GM18519 (cell line): ENCODE measurements at regions not wholly inside any gene's neighbourhood (a gene's known extent, or its start where the extent isn't known, plus 50 kb on each side); places are given as distances from the start of the nearest gene placed in this dataset.
"Not testable (repeated sequence)": the region's sequence is repeated elsewhere in the genome, so short reads cannot be mapped to it uniquely, and the experiment has no call there.

Experiments
- ATAC-seq: cut with Tn5 transposase; IDR thresholded peaks from one replicate; pipeline ENCODE4 v1.9.1; 2021; ENCODE audit warnings: mild to moderate bottlenecking, moderate library complexity; ENCODE audit not compliant: unreplicated experiment, low FRiP score

DNA sequence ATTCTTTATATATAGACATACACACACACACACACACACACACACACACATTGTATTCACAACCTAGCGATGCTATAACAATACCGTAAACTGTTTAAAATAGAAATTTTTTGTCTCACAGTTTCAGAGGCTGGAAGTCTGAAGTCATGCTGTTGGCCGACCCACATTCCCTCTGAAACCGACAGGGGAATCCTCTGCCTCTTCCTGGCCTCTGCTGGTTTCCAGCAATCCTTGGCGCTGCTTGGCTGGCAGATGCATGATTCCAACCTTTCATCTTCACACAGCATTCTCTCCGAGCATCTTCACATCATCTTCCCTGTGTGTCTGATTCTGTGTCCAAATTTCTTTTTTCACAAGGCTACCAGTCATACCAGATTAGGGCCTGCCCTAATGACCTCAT is 94.8 kb downstream of the CCDC71L start:
- ATAC-seq: no peak

DNA sequence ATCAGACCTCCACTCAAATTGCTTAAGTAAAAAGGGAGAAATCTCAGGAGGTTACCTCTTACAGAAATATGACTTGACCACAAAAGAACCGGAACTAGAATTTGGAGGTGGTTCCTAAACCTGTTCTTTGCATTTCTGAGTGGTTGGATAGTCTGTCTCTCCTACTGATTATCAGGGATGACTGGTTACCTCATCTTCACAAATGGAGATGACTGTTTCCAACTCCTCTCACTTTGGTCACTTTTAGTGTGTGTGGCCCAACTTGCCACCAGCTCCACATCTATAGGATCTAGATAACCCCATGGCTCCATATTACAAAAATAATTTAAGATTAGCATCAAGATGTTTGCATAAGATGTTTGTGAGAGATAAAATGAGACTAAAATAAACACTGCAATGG is 95.5 kb downstream of the CCDC71L start:
- ATAC-seq: no peak

DNA sequence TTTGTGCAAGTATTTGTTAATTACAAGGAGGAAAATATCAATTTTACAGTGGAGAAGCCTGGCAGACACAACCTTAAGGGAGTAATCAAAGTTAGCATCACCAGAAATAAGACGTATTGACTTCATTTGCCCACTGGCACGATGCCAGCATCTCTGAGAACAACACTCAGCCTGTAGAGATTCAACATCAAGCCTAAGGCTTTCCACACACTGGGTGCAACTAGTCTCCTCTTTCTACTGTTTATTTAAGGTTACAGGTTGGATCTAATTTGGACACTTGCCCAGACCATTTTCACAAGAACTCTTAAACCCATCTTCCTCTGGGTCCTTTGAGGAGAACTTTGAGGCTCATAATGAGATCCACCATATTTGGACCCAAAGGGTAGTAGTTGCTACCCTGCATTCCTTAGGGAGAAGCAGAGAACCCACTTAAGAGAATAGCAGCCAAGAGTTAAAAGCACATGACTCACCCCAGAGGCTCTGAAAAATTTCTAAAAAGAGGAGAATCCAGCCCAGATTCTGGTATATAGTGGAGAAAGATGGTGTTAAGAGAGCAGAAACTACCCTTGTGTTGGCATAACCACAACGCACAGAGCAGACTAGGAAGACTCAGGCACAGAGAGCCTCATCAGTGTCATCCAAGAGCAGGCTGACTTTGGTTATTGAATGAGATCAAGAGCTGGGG is 97.3 kb downstream of the CCDC71L start:
- no peak for ATAC-seq

DNA sequence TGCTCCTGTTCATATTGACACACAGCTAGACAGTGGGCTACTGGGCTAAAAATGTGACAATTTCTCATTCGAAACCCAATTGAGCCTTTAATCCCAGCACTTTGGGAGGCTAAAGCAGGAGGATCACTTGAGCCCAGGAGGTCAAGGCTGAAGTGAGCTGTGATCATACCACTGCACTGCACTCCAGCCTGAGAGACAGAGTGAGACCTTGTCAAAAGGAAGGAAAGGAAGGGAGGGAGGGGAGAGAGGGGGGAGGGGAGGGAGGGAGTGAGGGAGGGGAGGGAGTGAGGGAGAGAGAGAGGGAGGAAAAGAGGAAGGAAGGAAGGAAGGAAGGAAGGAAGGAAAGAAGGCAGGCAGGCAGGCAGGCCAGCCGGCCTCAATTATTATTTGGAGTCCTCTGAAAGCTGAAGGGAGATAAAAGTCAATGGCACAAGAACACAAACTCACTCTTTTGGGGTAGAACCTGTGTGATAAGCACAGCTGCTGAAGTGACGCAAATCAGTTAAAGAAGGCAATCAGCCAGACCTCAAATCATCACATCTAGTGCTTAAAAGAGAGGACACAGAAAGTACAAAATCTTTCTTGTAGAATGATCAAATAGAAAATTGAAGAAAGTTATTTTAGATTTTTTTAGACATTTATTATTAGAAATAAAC is 98.1 kb downstream of the CCDC71L start:
- ATAC-seq: no peak

DNA sequence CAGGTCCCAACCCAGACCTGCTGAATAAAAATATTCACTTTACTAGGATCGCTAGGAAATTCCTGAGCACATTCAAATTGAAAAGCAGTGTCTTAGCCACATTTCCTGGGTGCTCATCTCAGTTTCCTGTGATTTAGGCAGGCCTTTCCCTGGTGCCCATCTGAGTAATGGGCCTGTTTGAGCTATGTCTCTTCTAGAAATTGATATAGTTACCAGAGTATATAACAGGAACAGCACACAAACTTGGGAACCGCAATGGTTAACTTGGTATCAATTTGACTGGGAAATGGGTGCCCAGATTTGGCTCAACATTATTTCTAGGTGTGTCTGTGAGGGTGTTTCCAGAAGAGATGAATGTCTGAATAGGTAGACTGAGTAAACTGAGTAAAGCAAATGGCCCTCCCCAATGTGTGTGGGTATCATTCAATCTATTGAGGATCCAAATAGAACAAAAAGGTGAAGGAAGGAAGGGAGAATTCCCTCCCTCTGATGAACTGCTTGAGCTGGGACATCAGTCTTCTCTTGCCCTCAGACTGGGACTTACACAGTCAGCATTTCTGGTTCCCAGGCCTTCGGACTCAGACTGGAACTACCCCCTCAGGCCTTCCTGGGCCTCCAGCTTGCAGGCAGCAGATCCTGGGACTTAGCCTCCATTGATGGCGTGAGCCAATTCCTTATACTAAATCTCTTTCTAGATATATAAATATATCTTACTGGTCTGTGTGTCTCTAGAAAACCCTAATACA is 99.1 kb downstream of the CCDC71L start:
- no peak for ATAC-seq

DNA sequence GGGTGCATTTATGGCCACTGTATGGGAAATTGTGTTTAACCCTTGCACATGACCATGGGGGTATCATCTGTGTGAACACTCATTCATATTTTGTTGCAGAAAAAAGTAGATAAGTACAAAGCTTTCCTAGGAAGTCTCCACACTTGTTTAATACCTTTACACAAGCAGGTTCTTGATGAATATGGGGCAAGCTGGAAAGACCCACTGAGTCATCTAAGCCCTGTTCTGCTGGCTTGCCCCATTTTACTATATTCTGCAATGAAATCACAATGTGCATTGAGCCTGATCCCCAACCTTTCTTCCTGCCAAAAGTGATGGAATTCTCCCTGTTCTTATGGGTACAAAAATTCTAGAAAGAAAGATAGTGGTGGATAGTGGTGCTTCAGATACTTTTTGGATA is 99.8 kb downstream of the CCDC71L start:
- no peak for ATAC-seq

DNA sequence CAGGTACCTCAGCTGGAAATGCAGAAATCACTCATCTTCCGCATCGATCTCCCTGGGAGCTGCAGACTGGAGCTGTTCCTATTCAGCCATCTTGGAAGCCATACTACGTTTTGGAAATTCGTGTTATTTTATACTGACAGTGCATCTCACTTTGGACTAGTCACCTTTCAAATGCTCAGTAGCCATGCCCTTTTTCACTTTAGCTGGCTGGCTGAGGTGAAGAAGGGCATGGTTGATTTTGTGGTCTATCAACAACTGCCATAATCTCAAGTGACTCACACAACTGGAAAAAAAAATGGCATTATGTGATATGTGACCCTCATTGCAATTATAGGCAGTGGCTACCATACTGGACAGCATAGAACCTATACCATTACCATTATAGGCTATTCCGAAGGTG is 100.5 kb downstream of the CCDC71L start:
- no peak for ATAC-seq

DNA sequence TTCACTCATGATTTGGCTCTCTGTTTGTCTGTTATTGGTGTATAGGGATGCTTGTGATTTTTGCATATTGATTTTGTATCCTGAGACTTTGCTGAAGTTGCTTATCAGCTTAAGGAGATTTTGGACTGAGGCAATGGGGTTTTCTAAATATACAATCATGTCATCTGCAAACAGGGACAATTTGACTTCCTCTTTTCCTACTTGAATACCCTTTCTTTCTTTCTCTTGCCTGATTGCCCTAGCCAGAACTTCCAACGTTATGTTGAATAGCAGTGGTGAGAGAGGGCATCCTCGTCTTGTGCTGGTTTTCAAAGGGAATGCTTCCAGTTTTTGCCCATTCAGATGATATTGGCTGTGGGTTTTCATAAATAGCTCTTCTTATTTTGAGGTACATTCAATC is 104.7 kb downstream of the CCDC71L start:
- not testable (repeated sequence) for ATAC-seq

DNA sequence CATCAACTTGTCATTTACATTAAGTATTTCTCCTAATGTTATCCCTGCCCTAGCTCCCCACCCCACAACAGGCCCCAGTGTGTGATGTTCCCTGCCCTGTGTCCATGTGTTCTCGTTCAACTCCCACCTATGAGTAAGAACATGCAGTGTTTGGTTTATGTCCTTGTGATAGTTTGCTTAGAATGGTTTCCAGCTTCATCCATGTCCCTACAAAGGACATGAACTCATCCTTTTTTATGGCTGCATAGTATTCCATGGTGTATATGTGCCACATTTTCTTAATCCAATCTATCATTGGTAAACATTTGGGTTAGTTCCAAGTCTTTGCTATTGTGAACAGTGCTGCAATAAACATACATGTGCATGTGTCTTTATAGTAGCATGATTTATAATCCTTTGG is 106.3 kb downstream of the CCDC71L start:
- not testable (repeated sequence) for ATAC-seq

DNA sequence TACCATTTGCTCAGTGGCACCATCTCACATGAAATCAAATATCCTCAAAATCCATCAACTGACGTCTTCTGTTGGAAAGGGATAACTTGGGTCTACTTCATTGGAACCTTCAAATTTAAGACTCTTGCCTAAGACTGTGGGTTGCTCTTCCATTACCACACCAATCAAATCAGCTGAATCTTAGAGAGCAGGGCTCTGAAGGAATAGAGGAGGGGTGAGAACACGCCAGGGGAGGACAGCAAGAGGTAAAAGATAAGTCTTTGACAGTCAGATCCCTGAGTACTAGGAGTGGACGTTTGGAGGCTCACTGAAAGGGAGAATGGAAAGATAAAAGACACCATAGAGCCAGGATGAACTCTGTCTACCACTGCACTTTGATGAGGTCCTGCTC is 107.5 kb downstream of the CCDC71L start:
- ATAC-seq: no peak

DNA sequence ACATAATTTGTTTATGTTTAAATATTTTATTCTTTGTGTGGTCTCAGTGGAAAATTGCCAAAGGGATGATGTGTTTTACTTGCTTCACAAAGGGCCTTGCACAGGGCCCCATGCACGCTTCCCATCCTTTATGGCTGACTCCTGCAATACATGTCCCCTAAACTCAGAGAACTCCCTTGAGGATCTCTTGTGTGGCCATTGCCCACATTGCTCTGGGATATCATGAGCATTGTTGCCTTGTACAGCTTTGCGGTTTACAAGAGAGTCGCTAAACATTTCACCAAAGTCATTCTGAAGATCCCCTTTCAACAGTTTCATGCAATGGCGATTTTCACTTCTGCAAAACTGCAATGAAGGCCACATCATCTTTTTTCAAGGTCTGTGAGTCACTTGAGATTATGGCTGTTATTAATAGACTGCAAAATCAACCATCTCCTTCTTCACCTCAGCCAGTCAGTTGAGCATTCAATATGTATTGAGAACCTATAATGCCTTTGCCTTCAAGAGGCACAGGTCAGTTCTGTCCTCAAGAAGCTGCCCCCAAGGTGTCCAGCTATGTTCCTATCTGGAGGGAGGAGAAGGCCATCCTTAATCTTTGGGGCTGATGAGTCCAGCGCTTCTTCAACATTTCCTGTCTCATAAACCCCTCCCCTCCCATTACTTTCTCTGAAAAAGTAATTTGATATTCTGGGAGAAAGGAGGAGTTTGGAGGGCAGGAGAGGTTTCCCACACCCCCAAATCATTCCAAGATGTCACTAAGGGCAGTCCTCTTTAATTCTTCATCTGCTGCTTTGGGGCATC is 108.1 kb downstream of the CCDC71L start:
- ATAC-seq: peak; percentile 93

DNA sequence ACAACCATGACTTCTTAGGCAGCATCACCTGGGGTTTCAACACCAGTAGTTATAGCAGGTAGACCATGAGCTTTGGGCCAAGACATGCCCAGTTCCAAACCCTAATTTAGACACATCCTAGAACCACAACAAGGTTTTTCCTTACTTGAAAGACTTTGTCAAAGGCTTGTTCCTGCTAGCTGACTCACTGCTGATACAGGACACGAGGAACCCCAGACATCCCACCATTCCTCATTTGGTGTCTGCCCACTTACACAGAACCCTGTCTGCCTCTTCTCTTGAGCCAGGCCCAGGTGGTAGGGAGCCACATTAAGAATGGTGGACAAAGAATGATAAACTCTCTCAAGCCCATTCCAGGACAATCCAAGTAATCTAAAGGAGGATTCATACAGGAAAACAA is 109.0 kb downstream of the CCDC71L start:
- no peak for ATAC-seq

DNA sequence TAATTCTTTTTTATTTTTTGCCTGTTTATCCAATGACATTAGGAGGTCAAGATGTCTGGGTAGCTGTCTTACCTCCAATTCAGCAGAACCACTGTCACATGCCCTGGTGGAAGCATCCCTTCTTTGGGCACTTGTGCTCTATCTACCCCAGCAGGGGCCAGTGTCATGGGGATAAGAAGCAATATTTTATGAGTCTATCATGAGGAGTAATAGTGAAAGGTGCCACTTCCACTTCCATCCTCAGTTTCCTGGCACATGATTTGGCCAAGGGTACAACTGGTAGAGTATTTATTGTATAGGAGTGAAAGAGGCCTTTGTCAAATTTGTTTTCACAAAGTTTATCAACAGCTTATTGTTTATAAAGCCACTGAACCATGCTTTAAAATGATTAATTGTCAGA is 112.5 kb downstream of the CCDC71L start:
- no peak for ATAC-seq

DNA sequence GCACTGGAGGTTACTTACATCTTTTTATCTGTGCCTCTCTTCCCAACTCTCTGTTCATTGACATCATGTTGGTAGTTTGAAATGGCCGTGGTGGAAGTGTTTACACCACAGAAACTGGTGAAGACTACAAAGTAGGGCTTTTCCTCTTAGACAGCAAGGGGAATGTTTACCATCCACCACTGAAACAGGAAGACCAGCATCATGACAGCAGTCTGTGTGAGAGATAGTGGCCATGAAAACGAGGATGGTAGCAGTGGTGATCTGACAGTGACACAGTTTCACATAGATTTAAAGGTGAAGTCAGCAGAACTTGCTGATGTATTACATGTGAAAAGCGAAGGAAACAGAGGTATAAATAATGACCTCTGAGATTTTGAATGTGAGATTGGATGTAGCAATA is 115.7 kb downstream of the CCDC71L start:
- no peak for ATAC-seq

DNA sequence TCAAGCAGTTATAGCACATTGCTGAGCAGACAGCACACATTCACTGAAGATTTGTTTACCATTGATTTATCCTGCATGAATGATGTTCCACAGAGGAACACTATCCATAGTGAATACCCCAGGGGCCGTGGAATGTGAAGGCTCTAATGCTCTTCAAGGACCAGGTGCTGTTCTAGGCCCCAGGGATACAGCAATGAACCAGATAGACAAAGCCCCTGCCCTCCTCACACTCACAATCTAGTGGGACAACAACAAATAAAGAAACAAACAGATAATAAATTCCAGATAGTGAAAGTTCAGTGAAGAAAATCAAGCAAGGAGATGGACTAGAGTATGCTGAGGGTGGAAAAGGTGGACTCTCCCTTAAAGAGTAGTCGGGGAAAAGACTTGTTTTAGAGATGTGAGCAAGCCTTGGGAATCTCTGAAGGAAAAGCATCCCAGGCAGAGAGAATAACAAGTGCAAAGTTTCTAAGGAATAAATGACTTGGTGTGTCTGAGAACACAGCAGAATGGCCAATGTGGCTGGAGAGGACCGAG is 117.7 kb downstream of the CCDC71L start:
- ATAC-seq: no peak

DNA sequence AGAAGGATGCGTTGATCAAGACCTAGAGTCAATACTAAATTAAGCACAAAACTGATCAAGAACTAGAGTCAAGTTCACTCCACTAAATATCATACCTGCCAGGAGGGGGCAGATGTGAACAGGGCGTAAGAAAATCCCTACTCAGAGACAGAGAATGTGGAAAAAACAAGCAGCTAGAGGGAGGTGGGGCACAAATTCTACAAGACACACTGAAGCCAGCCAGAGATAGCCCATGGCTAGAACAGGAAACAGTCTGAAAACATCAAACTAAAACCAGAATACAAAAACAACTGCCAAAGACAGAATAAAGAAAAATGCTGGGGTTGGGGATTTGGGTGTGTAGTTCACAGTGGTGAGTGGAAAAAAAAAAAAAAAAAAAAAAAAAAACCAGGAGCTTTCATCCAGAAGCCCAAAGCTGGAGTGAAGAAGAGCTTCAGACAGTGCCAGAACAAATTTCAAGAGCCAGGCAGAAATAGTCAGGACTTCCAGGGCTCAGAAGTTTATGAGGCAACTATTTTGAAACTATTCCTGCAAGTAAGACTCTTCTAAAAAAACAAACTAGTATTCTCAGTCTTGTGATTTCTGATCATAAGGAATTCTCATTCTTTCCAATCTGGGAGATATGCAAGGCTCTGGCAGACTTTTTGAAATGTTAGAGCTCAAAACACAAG is 118.3 kb downstream of the CCDC71L start:
- peak; percentile 47 for ATAC-seq

DNA sequence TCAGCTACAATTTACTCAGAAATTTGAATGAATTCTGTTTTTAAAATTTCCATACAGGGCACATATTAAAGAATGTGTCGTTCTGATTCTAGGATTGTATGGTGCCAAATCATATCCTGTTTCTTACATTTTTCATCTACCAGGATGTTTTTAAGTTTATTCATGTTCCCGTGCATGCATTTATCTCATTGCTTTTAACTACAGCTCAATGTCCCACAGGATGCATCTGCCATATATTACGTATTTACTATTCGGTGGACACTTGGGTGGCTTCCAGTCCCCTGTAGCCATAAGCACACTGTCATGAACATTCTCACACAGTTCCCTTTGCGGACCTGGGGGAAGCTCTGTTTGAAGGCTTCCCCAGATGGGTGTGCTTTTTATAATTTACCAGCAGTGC is 122.3 kb downstream of the CCDC71L start:
- no peak for ATAC-seq

DNA sequence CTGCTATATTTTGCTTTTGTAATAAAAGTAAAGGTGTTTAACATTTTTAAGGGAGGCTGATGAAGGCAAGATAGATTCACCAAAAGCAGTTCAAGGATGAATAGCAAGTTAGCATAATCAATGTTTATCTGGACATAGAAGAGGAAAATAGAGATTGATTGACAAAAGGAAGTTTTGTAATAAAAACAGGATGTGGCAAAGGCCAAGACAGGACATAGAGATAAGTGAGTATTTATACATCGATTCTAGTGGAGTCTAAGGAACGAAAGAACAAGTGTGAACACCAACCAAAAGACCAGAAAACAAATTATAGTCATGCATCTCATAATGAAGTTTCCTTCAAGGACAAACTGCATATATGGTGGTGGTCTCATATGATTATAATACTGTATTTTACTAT is 123.8 kb downstream of the CCDC71L start:
- ATAC-seq: no peak

DNA sequence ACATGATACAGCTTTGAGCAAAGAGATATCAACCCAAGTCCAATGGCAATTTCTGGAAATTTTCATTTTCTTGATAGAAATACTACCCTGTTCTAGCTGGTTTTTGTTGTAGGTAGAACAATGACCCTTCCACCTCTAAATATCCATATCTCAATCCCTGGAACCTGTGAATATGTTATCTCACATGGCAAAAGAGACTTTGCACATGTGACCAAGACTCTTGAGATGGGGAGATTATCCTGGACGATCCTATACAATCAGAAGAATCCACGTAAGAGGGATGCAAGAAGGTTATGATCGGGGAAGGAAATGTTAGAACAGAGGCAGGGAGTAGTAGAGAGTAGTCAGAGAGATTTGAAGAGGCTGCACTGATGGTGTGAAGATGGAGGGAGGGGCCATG is 124.9 kb downstream of the CCDC71L start:
- ATAC-seq: no peak

DNA sequence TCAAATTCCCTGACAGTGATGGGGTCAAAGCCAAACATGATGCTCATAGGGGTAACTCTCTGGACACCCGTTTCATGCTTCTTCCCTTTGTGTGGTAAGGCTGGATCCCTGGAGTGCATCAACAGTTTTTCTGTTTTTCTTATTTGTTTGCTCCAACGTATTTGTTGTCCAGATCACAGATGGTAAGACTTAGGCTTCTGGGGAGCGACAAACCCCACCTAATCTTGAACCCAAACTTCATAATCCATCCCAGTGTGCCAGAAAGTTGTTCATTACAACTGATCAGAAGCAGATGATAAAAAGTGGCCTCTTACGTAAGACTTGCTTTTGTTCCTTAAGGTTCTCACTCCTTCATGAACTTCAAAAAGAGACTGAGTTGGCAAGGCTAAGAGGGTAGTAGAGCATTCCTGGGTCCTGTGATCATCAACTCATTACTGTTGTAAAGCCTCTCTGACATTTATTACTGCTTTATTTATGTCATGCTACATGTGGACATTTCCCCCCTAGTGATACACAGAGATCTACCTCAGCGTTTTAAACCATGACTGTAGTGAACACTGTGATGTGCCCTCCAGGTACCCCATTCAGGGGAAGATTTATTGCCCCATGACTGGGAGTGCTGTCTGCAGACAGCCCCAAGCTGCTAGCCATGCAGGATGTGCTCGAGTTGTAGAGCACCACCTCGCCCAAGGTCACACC is 125.6 kb downstream of the CCDC71L start:
- ATAC-seq: no peak
